ENCODE measurements at regions not wholly inside any gene's neighbourhood (a gene's known extent, or its start where the extent isn't known, plus 50 kb on each side); places are given as distances from the start of the nearest gene placed in this dataset.

GRCh38 chr3:117912352-117912751, 1122.3 kb downstream of the IGSF11 start:
- TF ChIP-seq GATA2 (IDR thresholded peaks at IDR 0.05; ENCODE audit: low read depth, low read length): no peak
- no peak for TF ChIP-seq GATA3 (IDR thresholded peaks at IDR 0.05; ENCODE audit: low read depth, low read length)

GRCh38 chr3:117914540-117915100, 1120.0 kb downstream of the IGSF11 start:
- TF ChIP-seq GATA3 (IDR thresholded peaks at IDR 0.05; ENCODE audit: low read depth, low read length) (no peak), GATA2 (IDR thresholded peaks at IDR 0.05; ENCODE audit: low read depth, low read length) (no peak)

GRCh38 chr3:117916839-117917238, 1117.8 kb downstream of the IGSF11 start:
- TF ChIP-seq GATA2 (IDR thresholded peaks at IDR 0.05; ENCODE audit: low read depth, low read length) (no peak), GATA3 (IDR thresholded peaks at IDR 0.05; ENCODE audit: low read depth, low read length) (no peak)

GRCh38 chr3:117919621-117920020, 1115.0 kb downstream of the IGSF11 start:
- TF ChIP-seq GATA2 (IDR thresholded peaks at IDR 0.05; ENCODE audit: low read depth, low read length): no peak
- TF ChIP-seq GATA3 (IDR thresholded peaks at IDR 0.05; ENCODE audit: low read depth, low read length): no peak

GRCh38 chr3:117920253-117920898, 1114.3 kb downstream of the IGSF11 start:
- TF ChIP-seq GATA3 (IDR thresholded peaks at IDR 0.05; ENCODE audit: low read depth, low read length) (no peak), GATA2 (IDR thresholded peaks at IDR 0.05; ENCODE audit: low read depth, low read length) (no peak)

GRCh38 chr3:117921411-117921810, 1113.2 kb downstream of the IGSF11 start:
- no peak for TF ChIP-seq GATA2 (IDR thresholded peaks at IDR 0.05; ENCODE audit: low read depth, low read length)
- TF ChIP-seq GATA3 (IDR thresholded peaks at IDR 0.05; ENCODE audit: low read depth, low read length): no peak

- TF ChIP-seq GATA2 (IDR thresholded peaks at IDR 0.05; ENCODE audit: low read depth, low read length) (no peak), GATA3 (IDR thresholded peaks at IDR 0.05; ENCODE audit: low read depth, low read length) (no peak)
Measured at GRCh38 chr3:117922039-117922438, 1112.6 kb downstream of the IGSF11 start.

GRCh38 chr3:117926819-117927218, 1107.8 kb downstream of the IGSF11 start:
- no peak for TF ChIP-seq GATA2 (IDR thresholded peaks at IDR 0.05; ENCODE audit: low read depth, low read length)

GRCh38 chr3:117927825-117928224, 1106.8 kb downstream of the IGSF11 start:
- TF ChIP-seq GATA3 (IDR thresholded peaks at IDR 0.05; ENCODE audit: low read depth, low read length): no peak
- no peak for TF ChIP-seq GATA2 (IDR thresholded peaks at IDR 0.05; ENCODE audit: low read depth, low read length)

- peak; percentile 60 for TF ChIP-seq GATA2 (IDR thresholded peaks at IDR 0.05; ENCODE audit: low read depth, low read length)
- TF ChIP-seq GATA3 (IDR thresholded peaks at IDR 0.05; ENCODE audit: low read depth, low read length): no peak
Measured at GRCh38 chr3:117928836-117929235, 1105.8 kb downstream of the IGSF11 start.

- no peak for TF ChIP-seq GATA2 (IDR thresholded peaks at IDR 0.05; ENCODE audit: low read depth, low read length)
- no peak for TF ChIP-seq GATA3 (IDR thresholded peaks at IDR 0.05; ENCODE audit: low read depth, low read length)
Measured at GRCh38 chr3:117932441-117932840, 1102.2 kb downstream of the IGSF11 start.

GRCh38 chr3:117936159-117936558, 1098.5 kb downstream of the IGSF11 start:
- TF ChIP-seq GATA2 (IDR thresholded peaks at IDR 0.05; ENCODE audit: low read depth, low read length) (no peak), GATA3 (IDR thresholded peaks at IDR 0.05; ENCODE audit: low read depth, low read length) (no peak)

GRCh38 chr3:117938974-117939373, 1095.7 kb downstream of the IGSF11 start:
- TF ChIP-seq GATA2 (IDR thresholded peaks at IDR 0.05; ENCODE audit: low read depth, low read length) (no peak), GATA3 (IDR thresholded peaks at IDR 0.05; ENCODE audit: low read depth, low read length) (no peak)

GRCh38 chr3:117939425-117940027, 1095.1 kb downstream of the IGSF11 start:
- TF ChIP-seq GATA3 (IDR thresholded peaks at IDR 0.05; ENCODE audit: low read depth, low read length) (no peak), GATA2 (IDR thresholded peaks at IDR 0.05; ENCODE audit: low read depth, low read length) (no peak)

GRCh38 chr3:117941015-117941414, 1093.6 kb downstream of the IGSF11 start:
- TF ChIP-seq GATA3 (IDR thresholded peaks at IDR 0.05; ENCODE audit: low read depth, low read length) (no peak), GATA2 (IDR thresholded peaks at IDR 0.05; ENCODE audit: low read depth, low read length) (no peak)
